Adrenal gland (tissue), 9 donors: ENCODE measurements at regions not wholly inside any gene's neighbourhood (a gene's known extent, or its start where the extent isn't known, plus 50 kb on each side); places are given as distances from the start of the nearest gene placed in this dataset.
"Not testable (repeated sequence)": the region's sequence is repeated elsewhere in the genome, so short reads cannot be mapped to it uniquely, and the experiment has no call there.

Experiments
- DNase-seq, 7 donors: peaks; one replicate each; pipeline ENCODE4 v3.0.0-alpha.2; 2019 to 2020
- H3K27ac ChIP-seq, 5 donors: fragments of 200-600 bp; sonication (generic) in 4 of 5; 1 replicate in 3 of 5; 2 replicates in 2 of 5; pipeline versions ENCODE4 v1.5.1 to v1.8.0; 2016 to 2020; ENCODE audit warnings: mild to moderate bottlenecking in 1 of 5
- H3K27me3 ChIP-seq: fragments of 200-600 bp; 2 replicates; pipeline ENCODE4 v1.8.0; 2021
- H3K36me3 ChIP-seq, 2 donors: fragments of 200-600 bp; replicated peaks in 1 of 2; 1 replicate in 1 of 2; 2 replicates in 1 of 2; pipeline versions ENCODE4 v1.5.1 to v1.8.0; 2018 to 2022
- H3K4me1 ChIP-seq, 2 donors: fragments of 200-600 bp; replicated peaks in 1 of 2; 1 replicate in 1 of 2; 2 replicates in 1 of 2; pipeline versions ENCODE4 v1.5.1 to v1.8.0; 2018 to 2021
- H3K4me3 ChIP-seq, 4 donors: fragments of 200-600 bp; sonication (generic) in 3 of 4; one replicate each; pipeline ENCODE4 v1.5.1; 2016 to 2018
- H3K9me3 ChIP-seq, 3 donors: fragments of 200-600 bp; sonication (generic) in 1 of 3; replicated peaks in 1 of 3; 1 replicate in 2 of 3; 2 replicates in 1 of 3; pipeline versions ENCODE4 v1.5.1 to v1.8.0; 2016 to 2021
- CTCF ChIP-seq, 6 experiments: fragments of 450-650 bp in 4 of 6; fragments of 200-600 bp in 2 of 6; sonication (generic) in 1 of 6; IDR thresholded peaks; 1 replicate in 5 of 6; 2 replicates in 1 of 6; pipeline versions ENCODE4 v1.5.1 to v1.8.0; 2016 to 2021; ENCODE audit warnings: antibody characterized with exemption in 6 of 6, mild to moderate bottlenecking in 2 of 6, moderate library complexity in 1 of 6
- POLR2A ChIP-seq, 2 donors: fragments of 450-650 bp; IDR thresholded peaks; one replicate each; pipeline ENCODE4 v1.6.1; 2017; ENCODE audit warnings: antibody characterized with exemption in 2 of 2, mild to moderate bottlenecking in 2 of 2, moderate library complexity in 1 of 2
- WGBS, 4 donors: extraction: QIAGEN DNeasy Blood & Tissue Kit in 2 of 4; methylation state at CpG; one replicate each; pipeline versions ENCODE4 v1.1.5 to v1.1.7; 2013 to 2017; 5-methylcytosine and 5-hydroxymethylcytosine counted together
- intact Hi-C, 2 donors: fragments of 100-400 bp; cut with DNase I; formaldehyde crosslinking; loops; one replicate each; pipeline versions ENCODE4 v1.14.1 to v1.15.0; 2022 to 2023
- donor health status: healthy with polysubstance abuse.
- donor health status: Bipolar disorder and iron deficiency.
- donor health status: DM: yes; HTN: yes; CAD: no.
- donor health status: DM: no; HTN: no; CAD: no.
- donor health status: DM: no; HTN: no; CAD: no.

GRCh38 chr13:87334176-87334575, 337.0 kb upstream of the SLITRK5 start:
- Histone ChIP-seq H3K4me1 (peaks cover 0 to 4% of the 10 kb centered on the region in 2 donors), H3K4me3 (no peak overlapping the region), H3K36me3 (no peaks in the 10 kb centered on the region), H3K27me3 (no peaks in the 10 kb centered on the region), H3K27ac (no peak overlapping the region), H3K9me3 (no peaks in the 10 kb centered on the region)
- TF ChIP-seq POLR2A (IDR thresholded peaks at IDR 0.05) (no peak), CTCF (IDR thresholded peaks at IDR 0.05) (no peak)
- no peak for DNase-seq
- 94 to 97% (median 96%) methylated on average over 8 of the region's 8 CpGs for WGBS, 4 donors
- intact Hi-C loops, result no loop called here

- H3K4me1 ChIP-seq, H3K9me3 ChIP-seq, H3K4me3 ChIP-seq, intact Hi-C loops, H3K36me3 ChIP-seq, H3K27me3 ChIP-seq: not testable (repeated sequence)
- H3K27ac ChIP-seq, result peak overlapping the region in 2 of 5 donors; percentile 34 to 60
- 39 to 56% (median 40%) methylated on average over 8 of the region's 8 CpGs for WGBS, 4 donors
- peak; percentile 16 to 77 (median 49) for DNase-seq
Observed at GRCh38 chr13:87336346-87336889, 334.8 kb upstream of the SLITRK5 start.

GRCh38 chr13:87344176-87344575, 327.0 kb upstream of the SLITRK5 start:
- Histone ChIP-seq H3K27ac (no peak overlapping the region), H3K9me3 (no peaks in the 10 kb centered on the region), H3K4me3 (no peak overlapping the region), H3K4me1 (no peaks in the 10 kb centered on the region), H3K36me3 (no peaks in the 10 kb centered on the region), H3K27me3 (no peaks in the 10 kb centered on the region)
- WGBS, 4 donors, result 67 to 77% (median 73%) methylated on average over 2 of the region's 2 CpGs
- intact Hi-C loops, result no loop called here
- no peak for TF ChIP-seq CTCF (IDR thresholded peaks at IDR 0.05)
- TF ChIP-seq POLR2A (IDR thresholded peaks at IDR 0.05), result no peak
- DNase-seq, result no peak

- TF ChIP-seq CTCF (IDR thresholded peaks at IDR 0.05), result no peak
- TF ChIP-seq POLR2A (IDR thresholded peaks at IDR 0.05), result no peak
- Histone ChIP-seq H3K4me1 (no peaks in the 10 kb centered on the region), H3K9me3 (no peaks in the 10 kb centered on the region), H3K27ac (no peak overlapping the region), H3K36me3 (no peaks in the 10 kb centered on the region), H3K27me3 (no peaks in the 10 kb centered on the region), H3K4me3 (no peak overlapping the region)
- 66 to 85% (median 78%) methylated on average over 5 to 6 of the region's 6 CpGs for WGBS, 4 donors
- no peak for DNase-seq
- intact Hi-C loops, result no loop called here
Observed at GRCh38 chr13:87355451-87355850, 315.7 kb upstream of the SLITRK5 start.

GRCh38 chr13:87356314-87356713, 314.9 kb upstream of the SLITRK5 start:
- intact Hi-C loops, result no loop called here
- Histone ChIP-seq H3K4me1 (no peaks in the 10 kb centered on the region), H3K4me3 (no peak overlapping the region), H3K9me3 (no peaks in the 10 kb centered on the region), H3K27me3 (no peaks in the 10 kb centered on the region), H3K36me3 (no peaks in the 10 kb centered on the region), H3K27ac (no peak overlapping the region)
- TF ChIP-seq CTCF (IDR thresholded peaks at IDR 0.05) (no peak), POLR2A (IDR thresholded peaks at IDR 0.05) (no peak)
- DNase-seq, result no peak
- 80 to 90% (median 84%) methylated on average over 5 to 8 of the region's 8 CpGs for WGBS, 4 donors
